Right lobe of liver (tissue), 6 donors: ENCODE measurements at regions not wholly inside any gene's neighbourhood (a gene's known extent, or its start where the extent isn't known, plus 50 kb on each side); places are given as distances from the start of the nearest gene placed in this dataset.

ENCODE experiments used
- ATAC-seq, 4 donors: fragments of 200-7000 bp; cut with Tn5 transposase; one replicate each; pipeline ENCODE4 v1.9.1; 2020; ENCODE audit warnings: mild to moderate bottlenecking in 4 of 4, moderate library complexity in 4 of 4
- DNase-seq, 3 donors: peaks; one replicate each; pipeline ENCODE4 v3.0.0-alpha.2; 2020
- H3K27ac ChIP-seq, 3 donors: fragments of 200-600 bp; one replicate each; pipeline ENCODE4 v1.8.0; 2022
- H3K27me3 ChIP-seq, 2 donors: fragments of 200-600 bp; one replicate each; pipeline ENCODE4 v1.8.0; 2022
- H3K36me3 ChIP-seq, 4 donors: fragments of 200-600 bp; sonication (generic) in 1 of 4; one replicate each; pipeline versions ENCODE4 v1.5.1 to v1.8.0; 2017 to 2022; ENCODE audit warnings: control low read depth in 1 of 4
- H3K4me1 ChIP-seq, 4 donors: fragments of 200-600 bp; sonication (generic) in 1 of 4; one replicate each; pipeline versions ENCODE4 v1.5.1 to v1.8.0; 2017 to 2022; ENCODE audit warnings: control low read depth in 1 of 4
- H3K4me3 ChIP-seq, 3 donors: fragments of 200-600 bp; one replicate each; pipeline ENCODE4 v1.8.0; 2022
- H3K9me3 ChIP-seq, 4 donors: fragments of 200-600 bp; sonication (generic) in 1 of 4; one replicate each; pipeline versions ENCODE4 v1.5.1 to v1.8.0; 2017 to 2022; ENCODE audit warnings: control low read depth in 1 of 4
- CTCF ChIP-seq, 4 donors: fragments of 200-600 bp in 3 of 4; fragments of 450-650 bp in 1 of 4; IDR thresholded peaks; one replicate each; pipeline versions ENCODE4 v1.5.1 to v1.8.0; 2016 to 2022; ENCODE audit warnings: antibody characterized with exemption in 4 of 4, mild to moderate bottlenecking in 2 of 4
- POLR2A ChIP-seq: fragments of 450-650 bp; IDR thresholded peaks from one replicate; pipeline ENCODE4 v1.6.1; 2017; ENCODE audit warnings: antibody characterized with exemption, mild to moderate bottlenecking
- WGBS: methylation state at CpG from one replicate; pipeline ENCODE4 v1.1.6; 2018; ENCODE audit warnings: low coverage, low lambda C conversion rate; ENCODE audit not compliant: insufficient coverage; ENCODE audit errors: missing lambda C conversion rate; 5-methylcytosine and 5-hydroxymethylcytosine counted together
- intact Hi-C, 2 donors: fragments of 100-400 bp; cut with DNase I; formaldehyde crosslinking; loops; one replicate each; pipeline versions ENCODE4 v1.11.2 to v1.14.1; 2022
- donor health status: DM: no; HTN: yes; CAD: no.
- donor health status: DM: no; HTN: no; CAD: no.
- donor health status: DM: no; HTN: no; CAD: no.
- donor health status: DM: no; HTN: yes; CAD: no.
- donor health status: DM: no; HTN: yes; CAD: no.

GRCh38 chr2:16048466-16048865 lies 108.1 kb downstream of the MYCN start:
- Histone ChIP-seq H3K36me3 (no peaks in the 10 kb centered on the region), H3K4me3 (no peak overlapping the region), H3K4me1 (no peaks in the 10 kb centered on the region), H3K27me3 (no peaks in the 10 kb centered on the region), H3K27ac (no peak overlapping the region), H3K9me3 (no peaks in the 10 kb centered on the region)
- ATAC-seq (no peak), DNase-seq (no peak)
- no peak for TF ChIP-seq CTCF (IDR thresholded peaks at IDR 0.05)
- no peak for TF ChIP-seq POLR2A
- 69% methylated on average over 4 of the region's 4 CpGs for WGBS
- intact Hi-C loops = no loop called here

- DNase-seq (no peak), ATAC-seq (no peak)
- Histone ChIP-seq H3K4me3 (no peak overlapping the region), H3K9me3 (no peaks in the 10 kb centered on the region), H3K27me3 (no peaks in the 10 kb centered on the region), H3K36me3 (no peaks in the 10 kb centered on the region), H3K27ac (no peak overlapping the region), H3K4me1 (no peaks in the 10 kb centered on the region)
- WGBS = 81% methylated on average over 9 of the region's 9 CpGs
- TF ChIP-seq POLR2A = no peak
- TF ChIP-seq CTCF (IDR thresholded peaks at IDR 0.05) = no peak
- intact Hi-C loops = no loop called here
Observed at GRCh38 chr2:16047701-16048100, 107.4 kb downstream of the MYCN start.

- no peaks in the 10 kb centered on the region for H3K4me1 ChIP-seq
- no peak overlapping the region for H3K27ac ChIP-seq
- intact Hi-C loops = no loop called here
- DNase-seq (no peak), ATAC-seq (no peak)
- H3K4me3 ChIP-seq = no peak overlapping the region
- H3K36me3 ChIP-seq = no peaks in the 10 kb centered on the region
- TF ChIP-seq POLR2A = no peak
- no peak for TF ChIP-seq CTCF (IDR thresholded peaks at IDR 0.05)
- no peaks in the 10 kb centered on the region for H3K27me3 ChIP-seq
- WGBS = 92% methylated on average over 2 of the region's 2 CpGs
- no peaks in the 10 kb centered on the region for H3K9me3 ChIP-seq
Observed at GRCh38 chr2:16046649-16047048, 106.3 kb downstream of the MYCN start.

GRCh38 chr2:16045653-16046352 lies 105.5 kb downstream of the MYCN start:
- Histone ChIP-seq H3K4me1 (no peaks in the 10 kb centered on the region), H3K36me3 (no peaks in the 10 kb centered on the region), H3K27ac (no peak overlapping the region), H3K27me3 (no peaks in the 10 kb centered on the region), H3K9me3 (no peaks in the 10 kb centered on the region), H3K4me3 (no peak overlapping the region)
- no peak for ATAC-seq
- intact Hi-C loops = no loop called here
- 59% methylated on average over 6 of the region's 6 CpGs for WGBS
- no peak for DNase-seq
- no peak for TF ChIP-seq POLR2A
- no peak for TF ChIP-seq CTCF (IDR thresholded peaks at IDR 0.05)
